Thoracic aorta (tissue), 2 donors: ENCODE measurements at regions not wholly inside any gene's neighbourhood (a gene's known extent, or its start where the extent isn't known, plus 50 kb on each side); places are given as distances from the start of the nearest gene placed in this dataset.
"Not testable (repeated sequence)": the region's sequence is repeated elsewhere in the genome, so short reads cannot be mapped to it uniquely, and the experiment has no call there.

Source experiments
- ATAC-seq: fragments of 150-250 bp; one replicate; pipeline ENCODE4 v1.8.0; 2017; ENCODE audit warnings: low read depth; ENCODE audit not compliant: insufficient number of reproducible peaks, low FRiP score
- DNase-seq: peaks from one replicate; pipeline ENCODE4 v3.0.0-alpha.2; 2020; ENCODE audit warnings: low spot score
- H3K27ac ChIP-seq, 2 donors: fragments of 200-600 bp; sonication (generic); 1 replicate in 1 of 2; 2 replicates in 1 of 2; pipeline ENCODE4 v1.5.1; 2016; ENCODE audit warnings: mild to moderate bottlenecking in 2 of 2, moderate library complexity in 2 of 2
- H3K27me3 ChIP-seq: fragments of 200-600 bp; sonication (generic); replicated peaks from 2 replicates; pipeline ENCODE4 v1.6.0; 2016; ENCODE audit warnings: mild to moderate bottlenecking; ENCODE audit not compliant: insufficient read depth
- H3K36me3 ChIP-seq: fragments of 200-600 bp; sonication (generic); one replicate; pipeline ENCODE4 v1.5.1; 2016
- H3K4me1 ChIP-seq, 2 donors: fragments of 200-600 bp; sonication (generic); 1 replicate in 1 of 2; 2 replicates in 1 of 2; pipeline versions ENCODE4 v1.5.1 to v1.6.0; 2016; ENCODE audit warnings: low read depth in 2 of 2, mild to moderate bottlenecking in 1 of 2; ENCODE audit not compliant: control insufficient read depth in 1 of 2
- H3K4me3 ChIP-seq: fragments of 200-600 bp; sonication (generic); 2 replicates; pipeline ENCODE4 v1.5.1; 2016; ENCODE audit warnings: mild to moderate bottlenecking
- H3K9me3 ChIP-seq: fragments of 200-600 bp; sonication (generic); 2 replicates; pipeline ENCODE4 v1.5.1; 2016
- CTCF ChIP-seq: fragments of 200-600 bp; sonication (generic); IDR thresholded peaks from one replicate; pipeline ENCODE4 v1.5.1; 2019; ENCODE audit warnings: antibody characterized with exemption

GRCh38 chr20:48444249-48444648 is 383.6 kb downstream of the PREX1 start:
- Histone ChIP-seq H3K27me3 (no peaks in the 10 kb centered on the region), H3K36me3 (no peaks in the 10 kb centered on the region), H3K4me3 (no peak overlapping the region), H3K4me1 (no peaks in the 10 kb centered on the region), H3K27ac (no peak overlapping the region), H3K9me3 (peaks cover 10% of the 10 kb centered on the region)
- TF ChIP-seq CTCF = no peak
- ATAC-seq (no peak), DNase-seq (no peak)

GRCh38 chr20:48440916-48441315 is 386.9 kb downstream of the PREX1 start:
- Histone ChIP-seq H3K4me3 (no peak overlapping the region), H3K4me1 (no peaks in the 10 kb centered on the region), H3K27me3 (no peaks in the 10 kb centered on the region), H3K9me3 (peaks cover 14% of the 10 kb centered on the region), H3K36me3 (no peaks in the 10 kb centered on the region), H3K27ac (no peak overlapping the region)
- no peak for TF ChIP-seq CTCF
- ATAC-seq (no peak), DNase-seq (no peak)

GRCh38 chr20:48440261-48440660 is 387.5 kb downstream of the PREX1 start:
- ATAC-seq, H3K27me3 ChIP-seq, H3K4me1 ChIP-seq, H3K36me3 ChIP-seq, H3K4me3 ChIP-seq, H3K27ac ChIP-seq, DNase-seq: not testable (repeated sequence)
- peaks cover 14% of the 10 kb centered on the region for H3K9me3 ChIP-seq

- Histone ChIP-seq H3K4me1 (no peaks in the 10 kb centered on the region), H3K27me3 (no peaks in the 10 kb centered on the region), H3K9me3 (peaks cover 4% of the 10 kb centered on the region), H3K36me3 (no peaks in the 10 kb centered on the region), H3K27ac (no peak overlapping the region), H3K4me3 (no peak overlapping the region)
- TF ChIP-seq CTCF = no peak
- DNase-seq (no peak), ATAC-seq (no peak)
Observed at GRCh38 chr20:48437146-48437545, 390.7 kb downstream of the PREX1 start.

GRCh38 chr20:48436609-48437008 is 391.2 kb downstream of the PREX1 start:
- not testable (repeated sequence) for H3K27ac ChIP-seq, H3K4me1 ChIP-seq, H3K9me3 ChIP-seq, H3K36me3 ChIP-seq, H3K27me3 ChIP-seq, DNase-seq, ATAC-seq, H3K4me3 ChIP-seq

- no peak for ATAC-seq
- H3K9me3 ChIP-seq = peaks cover 2% of the 10 kb centered on the region
- no peaks in the 10 kb centered on the region for H3K4me1 ChIP-seq
Observed at GRCh38 chr20:48433178-48433577, 394.6 kb downstream of the PREX1 start.

More at GRCh38 chr20:48433178-48433577, 394.6 kb downstream of the PREX1 start:
- no peak for DNase-seq
- Histone ChIP-seq H3K4me3 (no peak overlapping the region), H3K27me3 (no peaks in the 10 kb centered on the region), H3K36me3 (no peaks in the 10 kb centered on the region), H3K27ac (no peak overlapping the region)
- TF ChIP-seq CTCF = no peak
